ENCODE measurements at regions not wholly inside any gene's neighbourhood (a gene's known extent, or its start where the extent isn't known, plus 50 kb on each side); places are given as distances from the start of the nearest gene placed in this dataset.

GRCh38 chr5:33328818-33329217 lies 111.9 kb upstream of the TARS1 start:
- no peak for TF ChIP-seq TAF1 (IDR thresholded peaks at IDR 0.05; ENCODE audit: low read depth)
- TF ChIP-seq CEBPB (IDR thresholded peaks at IDR 0.05), result no peak
- TF ChIP-seq FOXM1 (IDR thresholded peaks at IDR 0.05; ENCODE audit: borderline replicate concordance, low read depth), result no peak
- TF ChIP-seq NFIC (IDR thresholded peaks at IDR 0.05), result no peak
- no peak for TF ChIP-seq YY1 (IDR thresholded peaks at IDR 0.05; ENCODE audit: low read depth)
- TF ChIP-seq TCF12 (IDR thresholded peaks at IDR 0.05; ENCODE audit: low read depth), result no peak
- TF ChIP-seq EP300 (IDR thresholded peaks at IDR 0.05; ENCODE audit: borderline replicate concordance), result no peak
- TF ChIP-seq TEAD4 (IDR thresholded peaks at IDR 0.05), result no peak
- TF ChIP-seq USF1 (IDR thresholded peaks at IDR 0.05), result no peak
- no peak for TF ChIP-seq MAX (IDR thresholded peaks at IDR 0.05)
- no peak for TF ChIP-seq ZBTB7A (IDR thresholded peaks at IDR 0.05; ENCODE audit: low read depth)
- no peak for TF ChIP-seq EGR1 (IDR thresholded peaks at IDR 0.05)
- no peak for TF ChIP-seq REST (IDR thresholded peaks at IDR 0.05; ENCODE audit: low read depth)
- no peak for TF ChIP-seq RAD21 (IDR thresholded peaks at IDR 0.05; ENCODE audit: low read depth)
- TF ChIP-seq CREB1 (IDR thresholded peaks at IDR 0.05; ENCODE audit: low read depth), result no peak

- TF ChIP-seq TAF1 (IDR thresholded peaks at IDR 0.05; ENCODE audit: low read depth) (no peak), MAX (IDR thresholded peaks at IDR 0.05) (no peak), CREB1 (IDR thresholded peaks at IDR 0.05; ENCODE audit: low read depth) (no peak), EP300 (IDR thresholded peaks at IDR 0.05; ENCODE audit: borderline replicate concordance) (no peak), NFIC (IDR thresholded peaks at IDR 0.05) (no peak), YY1 (IDR thresholded peaks at IDR 0.05; ENCODE audit: low read depth) (no peak), ZBTB7A (IDR thresholded peaks at IDR 0.05; ENCODE audit: low read depth) (no peak), TCF12 (IDR thresholded peaks at IDR 0.05; ENCODE audit: low read depth) (no peak), TEAD4 (IDR thresholded peaks at IDR 0.05) (no peak), REST (IDR thresholded peaks at IDR 0.05; ENCODE audit: low read depth) (no peak), FOXM1 (IDR thresholded peaks at IDR 0.05; ENCODE audit: borderline replicate concordance, low read depth) (no peak), CEBPB (IDR thresholded peaks at IDR 0.05) (no peak), EGR1 (IDR thresholded peaks at IDR 0.05) (no peak), RAD21 (IDR thresholded peaks at IDR 0.05; ENCODE audit: low read depth) (no peak), USF1 (IDR thresholded peaks at IDR 0.05) (no peak)
These were observed 110.9 kb upstream of the TARS1 start for GRCh38 chr5:33329891-33330290.

- TF ChIP-seq ZBTB7A (IDR thresholded peaks at IDR 0.05; ENCODE audit: low read depth), result no peak
- no peak for TF ChIP-seq REST (IDR thresholded peaks at IDR 0.05; ENCODE audit: low read depth)
- no peak for TF ChIP-seq YY1 (IDR thresholded peaks at IDR 0.05; ENCODE audit: low read depth)
- no peak for TF ChIP-seq CEBPB (IDR thresholded peaks at IDR 0.05)
- no peak for TF ChIP-seq USF1 (IDR thresholded peaks at IDR 0.05)
- TF ChIP-seq MAX (IDR thresholded peaks at IDR 0.05), result no peak
- TF ChIP-seq TAF1 (IDR thresholded peaks at IDR 0.05; ENCODE audit: low read depth), result no peak
- no peak for TF ChIP-seq NFIC (IDR thresholded peaks at IDR 0.05)
- TF ChIP-seq TCF12 (IDR thresholded peaks at IDR 0.05; ENCODE audit: low read depth), result no peak
- TF ChIP-seq CREB1 (IDR thresholded peaks at IDR 0.05; ENCODE audit: low read depth), result no peak
- TF ChIP-seq EP300 (IDR thresholded peaks at IDR 0.05; ENCODE audit: borderline replicate concordance), result no peak
These were observed 110.3 kb upstream of the TARS1 start for GRCh38 chr5:33330426-33330825.

- TF ChIP-seq YY1 (IDR thresholded peaks at IDR 0.05; ENCODE audit: low read depth), result no peak
- TF ChIP-seq CEBPB (IDR thresholded peaks at IDR 0.05), result no peak
- TF ChIP-seq FOXM1 (IDR thresholded peaks at IDR 0.05; ENCODE audit: borderline replicate concordance, low read depth), result no peak
- no peak for TF ChIP-seq CREB1 (IDR thresholded peaks at IDR 0.05; ENCODE audit: low read depth)
- no peak for TF ChIP-seq REST (IDR thresholded peaks at IDR 0.05; ENCODE audit: low read depth)
- no peak for TF ChIP-seq NFIC (IDR thresholded peaks at IDR 0.05)
- TF ChIP-seq USF1 (IDR thresholded peaks at IDR 0.05), result no peak
- TF ChIP-seq RAD21 (IDR thresholded peaks at IDR 0.05; ENCODE audit: low read depth), result no peak
- no peak for TF ChIP-seq EP300 (IDR thresholded peaks at IDR 0.05; ENCODE audit: borderline replicate concordance)
- no peak for TF ChIP-seq EGR1 (IDR thresholded peaks at IDR 0.05)
- TF ChIP-seq TAF1 (IDR thresholded peaks at IDR 0.05; ENCODE audit: low read depth), result no peak
- TF ChIP-seq ZBTB7A (IDR thresholded peaks at IDR 0.05; ENCODE audit: low read depth), result no peak
- TF ChIP-seq TEAD4 (IDR thresholded peaks at IDR 0.05), result no peak
- TF ChIP-seq MAX (IDR thresholded peaks at IDR 0.05), result no peak
- no peak for TF ChIP-seq TCF12 (IDR thresholded peaks at IDR 0.05; ENCODE audit: low read depth)
These were observed 109.8 kb upstream of the TARS1 start for GRCh38 chr5:33330992-33331391.
